ENCODE measurements at regions not wholly inside any gene's neighbourhood (a gene's known extent, or its start where the extent isn't known, plus 50 kb on each side); places are given as distances from the start of the nearest gene placed in this dataset.
"Not testable (repeated sequence)": the region's sequence is repeated elsewhere in the genome, so short reads cannot be mapped to it uniquely, and the experiment has no call there.

DNA sequence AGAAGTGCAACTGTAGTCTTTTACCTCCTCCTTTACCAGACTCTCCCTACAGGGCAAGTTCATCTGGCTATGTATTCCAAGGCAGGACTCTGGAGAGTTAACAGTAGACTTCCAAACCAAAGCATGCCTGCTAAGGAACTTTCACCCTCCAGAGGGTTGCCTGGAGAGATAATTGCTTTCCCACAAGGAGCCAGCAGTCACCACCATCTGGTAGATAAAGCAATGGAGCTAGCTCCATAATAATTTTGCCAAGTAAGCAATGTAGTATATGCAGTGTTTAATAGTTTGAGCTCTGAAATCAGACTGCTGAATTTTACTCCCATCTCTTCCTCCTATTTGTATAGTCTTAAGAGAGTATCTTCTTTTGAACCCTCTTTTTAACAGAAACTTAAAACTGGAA, 566.8 kb upstream of the PTGER4 start:
- peaks cover 4% of the 10 kb centered on the region for H3K9me3 Mint-ChIP-seq (ENCODE audit: low read depth)
- H3K27me3 Mint-ChIP-seq (ENCODE audit: low read depth), result peaks cover 9% of the 10 kb centered on the region

DNA sequence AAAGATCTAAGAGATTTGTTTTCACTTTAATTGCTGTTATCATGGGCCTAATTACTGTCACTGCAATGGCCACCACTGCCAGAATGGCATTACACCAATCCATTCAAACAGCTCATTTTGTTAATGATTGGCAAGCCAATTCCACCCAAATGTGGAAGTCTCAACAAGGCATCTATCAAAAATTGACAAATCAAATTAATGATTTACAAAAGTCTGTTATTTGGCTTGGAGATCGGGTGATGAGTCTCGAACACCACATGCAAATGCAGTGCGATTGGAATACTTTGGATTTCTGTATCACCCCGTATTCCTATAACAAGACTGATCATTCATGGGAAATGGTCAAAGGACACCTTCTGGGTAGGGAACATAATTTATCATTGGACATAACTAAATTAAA, 568.7 kb upstream of the PTGER4 start:
- not testable (repeated sequence) for H3K4me3 Mint-ChIP-seq (ENCODE audit: unreplicated experiment); H3K27me3 Mint-ChIP-seq (ENCODE audit: low read depth); DNase-seq (ENCODE audit: low spot score); H3K36me3 Mint-ChIP-seq (ENCODE audit: low read depth); H3K9me3 Mint-ChIP-seq (ENCODE audit: low read depth); H3K27ac Mint-ChIP-seq (ENCODE audit: unreplicated experiment)
- peaks cover 12% of the 10 kb centered on the region for H3K4me1 Mint-ChIP-seq (ENCODE audit: low read depth)

More for the DNA sequence above, 566.8 kb upstream of the PTGER4 start:
- no peak for DNase-seq (ENCODE audit: low spot score)
- Mint-ChIP-seq H3K4me1 (ENCODE audit: low read depth) (peaks cover 12% of the 10 kb centered on the region), H3K36me3 (ENCODE audit: low read depth) (no peaks in the 10 kb centered on the region), H3K4me3 (ENCODE audit: unreplicated experiment) (no peak overlapping the region), H3K27ac (ENCODE audit: unreplicated experiment) (no peak overlapping the region)
- TF ChIP-seq, protein P1, sequence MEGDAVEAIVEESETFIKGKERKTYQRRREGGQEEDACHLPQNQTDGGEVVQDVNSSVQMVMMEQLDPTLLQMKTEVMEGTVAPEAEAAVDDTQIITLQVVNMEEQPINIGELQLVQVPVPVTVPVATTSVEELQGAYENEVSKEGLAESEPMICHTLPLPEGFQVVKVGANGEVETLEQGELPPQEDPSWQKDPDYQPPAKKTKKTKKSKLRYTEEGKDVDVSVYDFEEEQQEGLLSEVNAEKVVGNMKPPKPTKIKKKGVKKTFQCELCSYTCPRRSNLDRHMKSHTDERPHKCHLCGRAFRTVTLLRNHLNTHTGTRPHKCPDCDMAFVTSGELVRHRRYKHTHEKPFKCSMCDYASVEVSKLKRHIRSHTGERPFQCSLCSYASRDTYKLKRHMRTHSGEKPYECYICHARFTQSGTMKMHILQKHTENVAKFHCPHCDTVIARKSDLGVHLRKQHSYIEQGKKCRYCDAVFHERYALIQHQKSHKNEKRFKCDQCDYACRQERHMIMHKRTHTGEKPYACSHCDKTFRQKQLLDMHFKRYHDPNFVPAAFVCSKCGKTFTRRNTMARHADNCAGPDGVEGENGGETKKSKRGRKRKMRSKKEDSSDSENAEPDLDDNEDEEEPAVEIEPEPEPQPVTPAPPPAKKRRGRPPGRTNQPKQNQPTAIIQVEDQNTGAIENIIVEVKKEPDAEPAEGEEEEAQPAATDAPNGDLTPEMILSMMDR (IDR thresholded peaks at IDR 0.05), result no peak

DNA sequence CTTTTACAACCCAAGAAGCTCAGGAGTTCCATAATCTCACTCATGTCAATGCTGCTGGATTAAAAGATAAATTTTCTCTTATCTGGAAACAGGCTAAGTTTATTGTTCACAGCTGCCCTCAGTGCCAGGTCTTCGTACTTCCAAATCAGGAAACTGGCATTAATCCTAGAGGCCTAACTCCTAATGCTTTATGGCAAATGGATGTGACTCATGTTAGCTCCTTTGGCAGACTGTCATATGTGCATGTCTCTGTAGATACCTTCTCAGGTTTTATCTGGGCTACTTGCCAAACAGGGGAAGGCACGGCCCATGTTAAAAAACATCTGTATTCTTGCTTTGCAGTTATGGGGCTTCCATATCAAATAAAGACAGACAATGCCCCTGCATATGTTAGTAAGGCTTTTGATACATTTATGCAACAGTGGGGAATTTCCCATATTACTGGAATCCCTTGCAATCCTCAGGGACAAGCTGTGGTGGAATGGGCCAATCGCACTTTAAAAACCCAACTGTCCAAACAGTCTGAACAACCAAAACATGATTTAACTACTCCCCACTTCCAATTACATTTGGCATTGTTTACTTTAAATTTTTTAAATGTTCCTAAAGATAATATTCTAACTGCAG, 570.8 kb upstream of the PTGER4 start:
- not testable (repeated sequence) for H3K27me3 Mint-ChIP-seq (ENCODE audit: low read depth); H3K4me3 Mint-ChIP-seq (ENCODE audit: unreplicated experiment); H3K27ac Mint-ChIP-seq (ENCODE audit: unreplicated experiment); H3K36me3 Mint-ChIP-seq (ENCODE audit: low read depth); DNase-seq (ENCODE audit: low spot score)
- peaks cover 12% of the 10 kb centered on the region for H3K4me1 Mint-ChIP-seq (ENCODE audit: low read depth)
- H3K9me3 Mint-ChIP-seq (ENCODE audit: low read depth), result peaks cover 12% of the 10 kb centered on the region

DNA sequence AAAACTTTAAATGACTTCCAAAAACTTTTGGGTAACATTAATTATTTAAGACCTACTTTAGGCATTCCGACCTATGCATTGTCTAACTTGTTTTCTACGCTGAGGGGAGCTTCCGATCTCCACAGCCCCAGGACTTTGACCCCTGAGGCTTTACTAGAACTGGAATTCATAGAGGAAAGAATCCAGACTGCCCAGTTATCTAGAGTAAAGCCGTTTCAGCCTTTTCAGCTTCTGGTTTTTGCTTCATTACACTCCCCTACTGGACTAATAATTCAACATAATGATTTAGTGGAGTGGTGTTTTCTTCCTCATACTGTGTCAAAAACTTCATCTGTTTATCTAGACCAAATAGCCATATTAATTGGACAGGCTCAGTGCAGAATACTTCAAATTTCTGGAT, 571.9 kb upstream of the PTGER4 start:
- not testable (repeated sequence) for H3K27ac Mint-ChIP-seq (ENCODE audit: unreplicated experiment); DNase-seq (ENCODE audit: low spot score); H3K27me3 Mint-ChIP-seq (ENCODE audit: low read depth); H3K4me3 Mint-ChIP-seq (ENCODE audit: unreplicated experiment); H3K36me3 Mint-ChIP-seq (ENCODE audit: low read depth)
- peaks cover 12% of the 10 kb centered on the region for H3K4me1 Mint-ChIP-seq (ENCODE audit: low read depth)
- H3K9me3 Mint-ChIP-seq (ENCODE audit: low read depth), result peaks cover 20% of the 10 kb centered on the region

DNA sequence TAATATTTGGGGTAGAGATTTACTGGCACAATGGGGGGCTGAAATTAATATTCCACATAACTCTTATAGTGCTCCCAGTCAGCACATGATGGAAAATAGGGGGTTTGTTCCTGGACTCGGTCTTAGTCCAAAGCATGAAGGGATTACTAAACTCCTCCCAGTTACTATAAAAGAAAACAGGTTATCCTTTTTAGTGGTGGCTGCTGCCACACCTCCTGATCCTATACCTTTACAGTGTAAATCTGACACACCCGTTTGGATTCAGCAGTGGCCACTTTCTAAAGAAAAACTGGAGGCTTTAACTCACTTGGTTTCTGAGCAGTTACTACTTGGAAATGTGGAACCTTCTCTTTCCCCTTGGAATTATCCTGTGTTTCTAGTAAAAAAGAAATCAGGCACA, 572.9 kb upstream of the PTGER4 start:
- no peak overlapping the region for H3K27ac Mint-ChIP-seq (ENCODE audit: unreplicated experiment)
- TF ChIP-seq, protein P1 (IDR thresholded peaks at IDR 0.05), result no peak
- peaks cover 12% of the 10 kb centered on the region for H3K4me1 Mint-ChIP-seq (ENCODE audit: low read depth)
- peaks cover under 1% of the 10 kb centered on the region for H3K36me3 Mint-ChIP-seq (ENCODE audit: low read depth)
- no peak for DNase-seq (ENCODE audit: low spot score)
- H3K9me3 Mint-ChIP-seq (ENCODE audit: low read depth), result peaks cover 20% of the 10 kb centered on the region
- H3K4me3 Mint-ChIP-seq (ENCODE audit: unreplicated experiment), result no peak overlapping the region
- H3K27me3 Mint-ChIP-seq (ENCODE audit: low read depth), result peaks cover 2% of the 10 kb centered on the region

DNA sequence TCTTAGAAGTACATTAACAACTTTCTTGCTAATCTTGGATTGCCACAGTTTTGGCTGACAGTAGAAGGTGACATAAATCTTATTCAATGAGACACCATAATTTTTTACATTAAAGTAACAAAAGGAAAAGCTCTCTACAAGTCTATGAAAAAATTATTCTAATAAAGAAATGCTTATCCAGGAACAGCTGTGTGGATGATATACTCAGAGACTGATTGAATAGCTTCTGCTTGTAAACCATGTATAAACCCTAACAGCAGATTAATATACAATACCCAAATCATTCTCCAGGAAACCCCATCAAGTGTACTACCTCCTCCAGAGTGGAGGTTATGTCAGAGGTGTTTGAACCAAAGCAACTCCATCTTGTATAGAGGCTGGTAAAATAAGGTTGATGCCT, 581.4 kb upstream of the PTGER4 start:
- Mint-ChIP-seq H3K4me3 (ENCODE audit: unreplicated experiment) (no peak overlapping the region), H3K4me1 (ENCODE audit: low read depth) (no peaks in the 10 kb centered on the region), H3K36me3 (ENCODE audit: low read depth) (peaks cover 1% of the 10 kb centered on the region), H3K27ac (ENCODE audit: unreplicated experiment) (no peak overlapping the region), H3K9me3 (ENCODE audit: low read depth) (peaks cover 3% of the 10 kb centered on the region), H3K27me3 (ENCODE audit: low read depth) (peaks cover 21% of the 10 kb centered on the region)
- DNase-seq (ENCODE audit: low spot score), result no peak
- TF ChIP-seq, protein P1 (IDR thresholded peaks at IDR 0.05), result no peak

DNA sequence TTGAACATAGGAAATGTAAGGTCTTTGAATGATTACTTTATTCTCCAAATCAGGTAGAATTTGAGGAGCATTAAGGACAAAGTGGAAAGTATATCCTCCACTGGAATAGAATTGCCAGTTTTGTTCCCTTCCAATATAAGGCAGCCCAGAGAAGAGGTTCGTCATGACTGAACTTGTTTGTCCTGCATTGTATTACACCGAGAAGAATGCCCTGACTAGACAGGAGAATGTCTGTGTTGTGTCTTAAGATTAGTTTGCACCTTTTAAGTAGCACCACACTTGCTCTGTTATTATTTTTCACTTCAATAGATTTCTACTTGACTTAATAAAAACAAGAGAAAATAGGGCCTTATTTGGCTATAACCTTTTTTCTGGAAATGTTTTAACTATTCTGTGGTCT, 586.2 kb upstream of the PTGER4 start:
- Mint-ChIP-seq H3K27me3 (ENCODE audit: low read depth) (peaks cover 9% of the 10 kb centered on the region), H3K27ac (ENCODE audit: unreplicated experiment) (no peak overlapping the region), H3K9me3 (ENCODE audit: low read depth) (peaks cover 21% of the 10 kb centered on the region), H3K4me1 (ENCODE audit: low read depth) (no peaks in the 10 kb centered on the region), H3K36me3 (ENCODE audit: low read depth) (no peaks in the 10 kb centered on the region), H3K4me3 (ENCODE audit: unreplicated experiment) (no peak overlapping the region)
- TF ChIP-seq, protein P1 (IDR thresholded peaks at IDR 0.05), result no peak
- no peak for DNase-seq (ENCODE audit: low spot score)
